ENCODE measurements at regions not wholly inside any gene's neighbourhood (a gene's known extent, or its start where the extent isn't known, plus 50 kb on each side); places are given as distances from the start of the nearest gene placed in this dataset.

DNA sequence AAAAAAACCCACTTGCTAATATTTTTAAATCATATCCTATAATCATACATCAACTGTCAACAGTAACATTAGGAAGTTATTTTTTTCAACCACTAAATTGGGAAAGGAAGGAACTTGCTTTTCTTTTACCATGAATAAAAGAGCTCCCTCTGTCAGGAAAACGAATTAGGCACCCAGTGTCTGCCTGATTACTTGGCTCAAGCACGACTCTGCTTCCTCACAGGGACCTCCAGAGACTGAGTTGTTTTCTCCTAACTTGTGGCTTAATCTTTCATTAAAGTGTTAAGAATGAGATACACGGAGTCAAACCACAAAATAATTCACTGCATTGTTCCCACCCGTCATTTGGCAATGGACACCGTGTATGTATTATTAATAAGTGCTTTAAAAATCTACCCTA lies 1405.1 kb upstream of the EYS start:
- TF ChIP-seq RAD21 (IDR thresholded peaks at IDR 0.05; ENCODE audit: low read depth): no peak
- TF ChIP-seq, protein P1, sequence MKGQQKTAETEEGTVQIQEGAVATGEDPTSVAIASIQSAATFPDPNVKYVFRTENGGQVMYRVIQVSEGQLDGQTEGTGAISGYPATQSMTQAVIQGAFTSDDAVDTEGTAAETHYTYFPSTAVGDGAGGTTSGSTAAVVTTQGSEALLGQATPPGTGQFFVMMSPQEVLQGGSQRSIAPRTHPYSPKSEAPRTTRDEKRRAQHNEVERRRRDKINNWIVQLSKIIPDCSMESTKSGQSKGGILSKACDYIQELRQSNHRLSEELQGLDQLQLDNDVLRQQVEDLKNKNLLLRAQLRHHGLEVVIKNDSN (IDR thresholded peaks at IDR 0.05): no peak
- TF ChIP-seq EP300 (IDR thresholded peaks at IDR 0.05; ENCODE audit: borderline replicate concordance): no peak
- no peak for TF ChIP-seq CREB1 (IDR thresholded peaks at IDR 0.05; ENCODE audit: low read depth)
- no peak for TF ChIP-seq ZBTB7A (IDR thresholded peaks at IDR 0.05; ENCODE audit: low read depth)
- no peak for TF ChIP-seq TEAD4 (IDR thresholded peaks at IDR 0.05)
- TF ChIP-seq TCF12 (IDR thresholded peaks at IDR 0.05; ENCODE audit: low read depth): no peak
- no peak for TF ChIP-seq EGR1 (IDR thresholded peaks at IDR 0.05)
- TF ChIP-seq FOXM1 (IDR thresholded peaks at IDR 0.05; ENCODE audit: borderline replicate concordance, low read depth): no peak
- TF ChIP-seq MAX (IDR thresholded peaks at IDR 0.05): no peak
- no peak for TF ChIP-seq REST (IDR thresholded peaks at IDR 0.05; ENCODE audit: low read depth)
- no peak for TF ChIP-seq YY1 (IDR thresholded peaks at IDR 0.05; ENCODE audit: low read depth)
- TF ChIP-seq CEBPB (IDR thresholded peaks at IDR 0.05): no peak
- no peak for TF ChIP-seq NFIC (IDR thresholded peaks at IDR 0.05)
- no peak for TF ChIP-seq TAF1 (IDR thresholded peaks at IDR 0.05; ENCODE audit: low read depth)

DNA sequence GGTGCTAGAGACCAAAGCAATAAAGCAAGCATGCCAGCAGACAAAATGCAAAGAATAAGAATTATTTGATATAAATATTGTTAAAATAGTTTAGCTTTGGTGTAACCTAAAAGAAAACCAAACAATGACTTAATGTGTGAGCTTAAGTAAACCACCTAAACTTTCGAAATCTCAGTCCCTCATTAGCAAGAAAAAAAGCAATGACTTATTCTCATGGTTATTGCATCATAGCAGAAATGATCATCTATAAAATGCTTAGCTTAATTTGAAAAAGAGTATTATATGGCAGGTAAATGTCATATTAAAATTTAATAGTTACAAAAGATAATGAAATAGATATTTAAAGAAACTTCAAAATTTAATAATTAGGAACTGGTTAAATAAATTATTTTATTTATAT lies 1395.7 kb upstream of the EYS start:
- TF ChIP-seq NFIC (IDR thresholded peaks at IDR 0.05) (no peak), TAF1 (IDR thresholded peaks at IDR 0.05; ENCODE audit: low read depth) (no peak), EGR1 (IDR thresholded peaks at IDR 0.05) (no peak), TEAD4 (IDR thresholded peaks at IDR 0.05) (no peak), CEBPB (IDR thresholded peaks at IDR 0.05) (no peak), FOXM1 (IDR thresholded peaks at IDR 0.05; ENCODE audit: borderline replicate concordance, low read depth) (no peak), EP300 (IDR thresholded peaks at IDR 0.05; ENCODE audit: borderline replicate concordance) (no peak), REST (IDR thresholded peaks at IDR 0.05; ENCODE audit: low read depth) (no peak), YY1 (IDR thresholded peaks at IDR 0.05; ENCODE audit: low read depth) (no peak), CREB1 (IDR thresholded peaks at IDR 0.05; ENCODE audit: low read depth) (no peak), MAX (IDR thresholded peaks at IDR 0.05) (no peak), TCF12 (IDR thresholded peaks at IDR 0.05; ENCODE audit: low read depth) (no peak), RAD21 (IDR thresholded peaks at IDR 0.05; ENCODE audit: low read depth) (no peak), ZBTB7A (IDR thresholded peaks at IDR 0.05; ENCODE audit: low read depth) (no peak)
- TF ChIP-seq, protein P1 (IDR thresholded peaks at IDR 0.05): no peak

GRCh38 chr6:67094431-67094946 lies 1387.5 kb upstream of the EYS start:
- TF ChIP-seq TEAD4 (IDR thresholded peaks at IDR 0.05) (no peak), TCF12 (IDR thresholded peaks at IDR 0.05; ENCODE audit: low read depth) (no peak), EGR1 (IDR thresholded peaks at IDR 0.05) (no peak), YY1 (IDR thresholded peaks at IDR 0.05; ENCODE audit: low read depth) (no peak), EP300 (IDR thresholded peaks at IDR 0.05; ENCODE audit: borderline replicate concordance) (no peak), FOXM1 (IDR thresholded peaks at IDR 0.05; ENCODE audit: borderline replicate concordance, low read depth) (no peak), CEBPB (IDR thresholded peaks at IDR 0.05) (no peak), NFIC (IDR thresholded peaks at IDR 0.05) (no peak), ZBTB7A (IDR thresholded peaks at IDR 0.05; ENCODE audit: low read depth) (no peak), CREB1 (IDR thresholded peaks at IDR 0.05; ENCODE audit: low read depth) (no peak), MAX (IDR thresholded peaks at IDR 0.05) (no peak), RAD21 (IDR thresholded peaks at IDR 0.05; ENCODE audit: low read depth) (no peak), TAF1 (IDR thresholded peaks at IDR 0.05; ENCODE audit: low read depth) (no peak), REST (IDR thresholded peaks at IDR 0.05; ENCODE audit: low read depth) (no peak)
- TF ChIP-seq, protein P1 (IDR thresholded peaks at IDR 0.05): no peak
